ENCODE measurements at regions not wholly inside any gene's neighbourhood (a gene's known extent, or its start where the extent isn't known, plus 50 kb on each side); places are given as distances from the start of the nearest gene placed in this dataset.
A peak's percentile ranks its signal among the peaks of the same experiment; 100 is the strongest.

- no peak overlapping the region for H2AFZ ChIP-seq (ENCODE audit: low read length)
- TF ChIP-seq EZH2phosphoT487 (IDR thresholded peaks at IDR 0.05; ENCODE audit: borderline replicate concordance, low read depth, low read length) = no peak
- no peak for TF ChIP-seq CTCF (conservative IDR thresholded peaks at IDR 0.05; ENCODE audit: low read length)
- no peaks in the 10 kb centered on the region for H3K36me3 ChIP-seq (ENCODE audit: insufficient read depth, low read length)
- no peak overlapping the region for H3K4me2 ChIP-seq (ENCODE audit: low read length)
- no peaks in the 10 kb centered on the region for H4K20me1 ChIP-seq (ENCODE audit: insufficient read depth, low read length)
- H3K4me3 ChIP-seq (ENCODE audit: low read depth, low read length, poor library complexity, severe bottlenecking) = no peak overlapping the region
- ChIA-PET CTCF (ENCODE audit: unreplicated experiment) (no interaction called here), POLR2A (interaction anchor here (0.7 to 1.8 kb wide), 2 partner anchors 13 to 849 kb away, joined by 3 to 4 read pairs; no protein-coding TSS in a partner anchor)
- no peak overlapping the region for H3K27ac ChIP-seq (ENCODE audit: low read depth, low read length, poor library complexity, severe bottlenecking)
- no peaks in the 10 kb centered on the region for H3K9me3 ChIP-seq (ENCODE audit: low read length)
- no peaks in the 10 kb centered on the region for H3K79me2 ChIP-seq (ENCODE audit: insufficient read depth, low read depth, low read length)
- H3K4me1 ChIP-seq (ENCODE audit: insufficient read depth, low read length, poor library complexity, severe bottlenecking) = no peaks in the 10 kb centered on the region
- H3K9me2 ChIP-seq (ENCODE audit: insufficient read depth, low read length) = no peaks in the 10 kb centered on the region
- BruUV-seq (replicated peaks) = no TSS peak
- no peak for DNase-seq (ENCODE audit: low spot score)
- intact Hi-C loops (cut with micrococcal nuclease; ENCODE audit: unreplicated experiment) = no loop called here
These were observed 429.1 kb downstream of the KIF20B start for GRCh38 chr10:90130321-90131086.

GRCh38 chr10:90133606-90134005 is 432.2 kb downstream of the KIF20B start:
- Histone ChIP-seq H3K9me3 (ENCODE audit: low read length) (peaks cover 27% of the 10 kb centered on the region), H4K20me1 (ENCODE audit: insufficient read depth, low read length) (no peaks in the 10 kb centered on the region), H3K9me2 (ENCODE audit: insufficient read depth, low read length) (no peaks in the 10 kb centered on the region), H3K36me3 (ENCODE audit: insufficient read depth, low read length) (no peaks in the 10 kb centered on the region), H3K4me3 (ENCODE audit: low read depth, low read length, poor library complexity, severe bottlenecking) (no peak overlapping the region), H3K4me2 (ENCODE audit: low read length) (no peak overlapping the region), H3K4me1 (ENCODE audit: insufficient read depth, low read length, poor library complexity, severe bottlenecking) (no peaks in the 10 kb centered on the region), H2AFZ (ENCODE audit: low read length) (no peak overlapping the region), H3K27ac (ENCODE audit: low read depth, low read length, poor library complexity, severe bottlenecking) (no peak overlapping the region), H3K79me2 (ENCODE audit: insufficient read depth, low read depth, low read length) (no peaks in the 10 kb centered on the region)
- BruUV-seq (replicated peaks) = no TSS peak
- DNase-seq (ENCODE audit: low spot score) = no peak
- intact Hi-C loops (cut with micrococcal nuclease; ENCODE audit: unreplicated experiment) = no loop called here
- CTCF ChIA-PET (ENCODE audit: unreplicated experiment) = no interaction called here
- POLR2A ChIA-PET = no interaction called here
- TF ChIP-seq CTCF (conservative IDR thresholded peaks at IDR 0.05; ENCODE audit: low read length) = no peak
- no peak for TF ChIP-seq EZH2phosphoT487 (IDR thresholded peaks at IDR 0.05; ENCODE audit: borderline replicate concordance, low read depth, low read length)

GRCh38 chr10:90136731-90137316 is 435.4 kb downstream of the KIF20B start:
- CTCF ChIA-PET (ENCODE audit: unreplicated experiment) = no interaction called here

More at GRCh38 chr10:90136731-90137316, 435.4 kb downstream of the KIF20B start:
- H3K4me2 ChIP-seq (ENCODE audit: low read length) = no peak overlapping the region
- no peak overlapping the region for H2AFZ ChIP-seq (ENCODE audit: low read length)
- H3K27ac ChIP-seq (ENCODE audit: low read depth, low read length, poor library complexity, severe bottlenecking) = no peak overlapping the region
- no peaks in the 10 kb centered on the region for H3K9me2 ChIP-seq (ENCODE audit: insufficient read depth, low read length)
- TF ChIP-seq EZH2phosphoT487 (IDR thresholded peaks at IDR 0.05; ENCODE audit: borderline replicate concordance, low read depth, low read length) (no peak), CTCF (conservative IDR thresholded peaks at IDR 0.05; ENCODE audit: low read length) (no peak)
- no peak overlapping the region for H3K4me3 ChIP-seq (ENCODE audit: low read depth, low read length, poor library complexity, severe bottlenecking)
- no peaks in the 10 kb centered on the region for H4K20me1 ChIP-seq (ENCODE audit: insufficient read depth, low read length)
- BruUV-seq (replicated peaks) = no TSS peak
- DNase-seq (ENCODE audit: low spot score) = peak; percentile 47
- POLR2A ChIA-PET = interaction anchor here (1.4 kb wide), 1 partner anchor 180 kb away, joined by 4 read pairs; no protein-coding TSS in a partner anchor
- H3K79me2 ChIP-seq (ENCODE audit: insufficient read depth, low read depth, low read length) = no peaks in the 10 kb centered on the region
- peaks cover 27% of the 10 kb centered on the region for H3K9me3 ChIP-seq (ENCODE audit: low read length)
- no peaks in the 10 kb centered on the region for H3K36me3 ChIP-seq (ENCODE audit: insufficient read depth, low read length)
- intact Hi-C loops (cut with micrococcal nuclease; ENCODE audit: unreplicated experiment) = no loop called here
- no peaks in the 10 kb centered on the region for H3K4me1 ChIP-seq (ENCODE audit: insufficient read depth, low read length, poor library complexity, severe bottlenecking)

Measured in OCI-LY7 (cell line).